Lower lobe of right lung (tissue), 2 donors: ENCODE measurements at regions not wholly inside any gene's neighbourhood (a gene's known extent, or its start where the extent isn't known, plus 50 kb on each side); places are given as distances from the start of the nearest gene placed in this dataset.
"Not testable (repeated sequence)": the region's sequence is repeated elsewhere in the genome, so short reads cannot be mapped to it uniquely, and the experiment has no call there.

Source experiments
- ATAC-seq, 2 donors: fragments of 200-7000 bp; cut with Tn5 transposase; one replicate each; pipeline ENCODE4 v1.9.1; 2020 to 2022; ENCODE audit warnings: mild to moderate bottlenecking in 2 of 2, moderate library complexity in 2 of 2
- DNase-seq: peaks from one replicate; pipeline ENCODE4 v3.0.0-alpha.2; 2020
- H3K27ac ChIP-seq: fragments of 200-600 bp; one replicate; pipeline ENCODE4 v1.8.0; 2022
- H3K27me3 ChIP-seq: fragments of 200-600 bp; one replicate; pipeline ENCODE4 v1.8.0; 2022; ENCODE audit warnings: low read depth
- H3K36me3 ChIP-seq: fragments of 200-600 bp; one replicate; pipeline ENCODE4 v1.8.0; 2022; ENCODE audit warnings: mild to moderate bottlenecking
- H3K4me1 ChIP-seq: fragments of 200-600 bp; one replicate; pipeline ENCODE4 v1.8.0; 2022
- H3K4me3 ChIP-seq: fragments of 200-600 bp; one replicate; pipeline ENCODE4 v1.8.0; 2022; ENCODE audit warnings: mild to moderate bottlenecking
- H3K9me3 ChIP-seq: fragments of 200-600 bp; one replicate; pipeline ENCODE4 v1.8.0; 2022
- CTCF ChIP-seq: fragments of 200-600 bp; IDR thresholded peaks from one replicate; pipeline ENCODE4 v1.8.0; 2022; ENCODE audit warnings: antibody characterized with exemption, mild to moderate bottlenecking
- intact Hi-C: fragments of 100-400 bp; cut with DNase I; formaldehyde crosslinking; loops from one replicate; pipeline ENCODE4 v1.11.0; 2022
- donor health status: DM: no; HTN: yes; CAD: no; lungs with severe emphysema.

GRCh38 chrX:65837875-65838549 lies 170.6 kb downstream of the MSN start:
- H3K9me3 ChIP-seq, result no peaks in the 10 kb centered on the region
- no peak for ATAC-seq
- no peak for TF ChIP-seq CTCF
- no peak overlapping the region for H3K27ac ChIP-seq
- no peaks in the 10 kb centered on the region for H3K27me3 ChIP-seq
- intact Hi-C loops, result no loop called here
- no peak for DNase-seq
- no peak overlapping the region for H3K4me3 ChIP-seq
- no peaks in the 10 kb centered on the region for H3K4me1 ChIP-seq
- no peaks in the 10 kb centered on the region for H3K36me3 ChIP-seq

- intact Hi-C loops, result no loop called here
- no peaks in the 10 kb centered on the region for H3K4me1 ChIP-seq
- H3K27ac ChIP-seq, result no peak overlapping the region
- no peaks in the 10 kb centered on the region for H3K36me3 ChIP-seq
- no peaks in the 10 kb centered on the region for H3K27me3 ChIP-seq
- no peak for ATAC-seq
- H3K4me3 ChIP-seq, result no peak overlapping the region
- no peaks in the 10 kb centered on the region for H3K9me3 ChIP-seq
- TF ChIP-seq CTCF, result no peak
- no peak for DNase-seq
Observed at GRCh38 chrX:65831268-65831667, 163.8 kb downstream of the MSN start.

- TF ChIP-seq CTCF, result no peak
Observed at GRCh38 chrX:65828599-65828998, 161.1 kb downstream of the MSN start.

GRCh38 chrX:65825226-65825625 lies 157.8 kb downstream of the MSN start:
- H3K27me3 ChIP-seq, H3K4me3 ChIP-seq, DNase-seq, intact Hi-C loops, ATAC-seq, H3K9me3 ChIP-seq, H3K4me1 ChIP-seq, H3K36me3 ChIP-seq, H3K27ac ChIP-seq: not testable (repeated sequence)

More at GRCh38 chrX:65828599-65828998, 161.1 kb downstream of the MSN start:
- no peak overlapping the region for H3K4me3 ChIP-seq
- no peaks in the 10 kb centered on the region for H3K36me3 ChIP-seq
- no peaks in the 10 kb centered on the region for H3K9me3 ChIP-seq
- no peaks in the 10 kb centered on the region for H3K4me1 ChIP-seq
- DNase-seq (no peak), ATAC-seq (no peak)
- H3K27ac ChIP-seq, result no peak overlapping the region
- intact Hi-C loops, result no loop called here
- no peaks in the 10 kb centered on the region for H3K27me3 ChIP-seq

GRCh38 chrX:65821721-65822496 lies 154.5 kb downstream of the MSN start:
- Histone ChIP-seq H3K4me1 (no peaks in the 10 kb centered on the region), H3K27me3 (no peaks in the 10 kb centered on the region), H3K27ac (no peak overlapping the region), H3K36me3 (no peaks in the 10 kb centered on the region), H3K4me3 (peak overlapping the region; percentile 43), H3K9me3 (no peaks in the 10 kb centered on the region)
- ATAC-seq (peak; percentile 80 to 81), DNase-seq (peak; percentile 60)
- intact Hi-C loops, result no loop called here
- no peak for TF ChIP-seq CTCF

- H3K36me3 ChIP-seq, ATAC-seq, DNase-seq, H3K27me3 ChIP-seq, intact Hi-C loops, H3K4me3 ChIP-seq, H3K4me1 ChIP-seq, H3K27ac ChIP-seq, H3K9me3 ChIP-seq: not testable (repeated sequence)
Observed at GRCh38 chrX:65819983-65820382, 152.5 kb downstream of the MSN start.
